IPS-18c (cell line): ENCODE measurements at regions not wholly inside any gene's neighbourhood (a gene's known extent, or its start where the extent isn't known, plus 50 kb on each side); places are given as distances from the start of the nearest gene placed in this dataset.

Experiments used
- H3K4me3 ChIP-seq: 2 replicates; pipeline ENCODE4 v1.7.0; 2013; ENCODE audit warnings: low read depth, mild to moderate bottlenecking, low read length, moderate library complexity; ENCODE audit not compliant: insufficient read depth
- H3K9me3 ChIP-seq: one replicate; pipeline ENCODE4 v1.6.1; 2013; ENCODE audit warnings: mild to moderate bottlenecking, low read length, moderate library complexity; ENCODE audit not compliant: control insufficient read depth, insufficient read depth

- no peak overlapping the region; the same call in 1 of the 2 replicates for H3K4me3 ChIP-seq
Observed at GRCh38 chrX:94041881-94042280, 367.9 kb downstream of the FAM133A start.

DNA sequence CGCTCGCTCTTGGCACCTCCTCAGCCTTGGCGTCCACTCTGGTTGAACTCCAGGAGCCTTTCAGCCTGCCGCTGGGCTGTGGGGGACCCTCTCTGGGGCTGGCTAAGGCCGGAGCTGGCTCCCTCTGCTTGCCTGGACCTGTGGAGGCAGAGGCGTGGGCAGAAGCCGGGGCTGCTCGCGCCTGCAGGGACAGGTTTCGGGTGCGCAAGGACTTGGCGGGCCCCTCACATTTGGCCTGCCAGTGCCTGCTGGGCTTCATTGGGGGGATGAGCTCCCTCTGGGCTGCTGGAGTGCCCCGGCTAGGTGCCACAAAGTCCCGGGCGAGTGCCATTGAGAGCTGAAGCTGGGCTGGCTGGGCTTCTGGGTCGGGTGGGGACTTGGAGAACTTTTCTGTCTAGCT lies 371.7 kb downstream of the FAM133A start:
- Histone ChIP-seq H3K4me3 (no peak overlapping the region), H3K9me3 (peaks cover 4% of the 10 kb centered on the region)

More at GRCh38 chrX:94041881-94042280, 367.9 kb downstream of the FAM133A start:
- peaks cover 4% of the 10 kb centered on the region for H3K9me3 ChIP-seq

DNA sequence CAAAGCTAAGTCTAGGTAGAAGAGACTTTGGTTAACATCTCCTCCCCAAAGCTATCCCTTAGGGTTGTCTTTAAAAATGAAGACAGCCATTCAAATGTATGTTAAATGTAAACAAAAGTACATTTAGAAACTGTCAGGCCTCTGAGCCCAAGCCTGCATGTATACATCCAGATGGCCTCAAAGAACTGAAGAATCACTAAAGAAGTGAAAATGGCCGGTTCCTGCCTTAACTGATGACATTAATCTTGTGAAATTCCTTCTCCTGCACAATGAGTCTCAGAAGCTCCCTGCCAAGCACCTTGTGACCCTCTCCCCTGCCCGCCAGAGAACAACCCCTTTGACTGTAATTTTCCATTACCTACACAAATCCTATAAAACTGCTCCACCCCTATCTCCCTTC lies 377.9 kb downstream of the FAM133A start:
- Histone ChIP-seq H3K9me3 (no peaks in the 10 kb centered on the region), H3K4me3 (no peak overlapping the region)

DNA sequence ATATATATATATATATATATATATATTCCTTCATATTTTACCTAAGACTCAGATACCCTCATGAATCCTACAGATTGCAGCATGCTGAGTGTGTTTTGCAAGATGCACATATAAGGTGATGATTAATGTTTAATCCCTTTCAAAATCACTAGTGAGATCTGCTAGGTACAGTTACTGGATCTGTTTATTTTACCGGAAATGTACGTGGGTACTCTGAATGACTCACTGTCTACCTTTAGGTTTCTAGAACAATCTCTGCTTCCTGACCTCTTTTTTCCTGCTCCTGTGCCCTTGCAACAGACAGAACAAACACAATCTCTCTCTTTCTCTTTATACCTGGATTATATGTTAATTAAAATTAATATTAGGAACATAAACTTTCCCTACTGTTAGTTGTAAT lies 379.6 kb downstream of the FAM133A start:
- Histone ChIP-seq H3K4me3 (no peak overlapping the region), H3K9me3 (no peaks in the 10 kb centered on the region)

GRCh38 chrX:94057385-94057784 lies 383.4 kb downstream of the FAM133A start:
- no peaks in the 10 kb centered on the region for H3K9me3 ChIP-seq
- no peak overlapping the region for H3K4me3 ChIP-seq

GRCh38 chrX:94058728-94059382 lies 384.8 kb downstream of the FAM133A start:
- H3K9me3 ChIP-seq, result no peaks in the 10 kb centered on the region
- no peak overlapping the region for H3K4me3 ChIP-seq

- H3K9me3 ChIP-seq, result no peaks in the 10 kb centered on the region
- H3K4me3 ChIP-seq, result no peak overlapping the region
Observed at GRCh38 chrX:94065091-94065490, 391.1 kb downstream of the FAM133A start.

DNA sequence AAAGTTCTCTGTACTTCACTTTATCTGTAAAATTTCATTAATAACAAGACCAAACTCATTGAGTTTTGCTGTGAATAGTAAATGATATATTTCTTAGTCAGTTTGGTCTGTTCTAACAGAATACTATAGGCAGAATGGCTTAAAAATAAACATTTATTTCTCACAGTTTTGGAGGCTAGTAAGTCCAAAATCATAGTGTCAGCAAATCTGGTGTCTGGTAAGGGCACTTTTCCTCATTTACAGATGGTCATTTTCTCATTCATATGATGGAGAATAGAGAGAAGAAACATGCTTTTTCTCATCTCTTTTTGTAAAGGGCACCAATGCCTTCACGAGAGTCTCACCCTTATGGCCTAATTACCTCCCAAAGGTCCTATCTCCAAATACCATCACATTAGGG lies 415.1 kb downstream of the FAM133A start:
- Histone ChIP-seq H3K4me3 (no peak overlapping the region), H3K9me3 (no peaks in the 10 kb centered on the region)

DNA sequence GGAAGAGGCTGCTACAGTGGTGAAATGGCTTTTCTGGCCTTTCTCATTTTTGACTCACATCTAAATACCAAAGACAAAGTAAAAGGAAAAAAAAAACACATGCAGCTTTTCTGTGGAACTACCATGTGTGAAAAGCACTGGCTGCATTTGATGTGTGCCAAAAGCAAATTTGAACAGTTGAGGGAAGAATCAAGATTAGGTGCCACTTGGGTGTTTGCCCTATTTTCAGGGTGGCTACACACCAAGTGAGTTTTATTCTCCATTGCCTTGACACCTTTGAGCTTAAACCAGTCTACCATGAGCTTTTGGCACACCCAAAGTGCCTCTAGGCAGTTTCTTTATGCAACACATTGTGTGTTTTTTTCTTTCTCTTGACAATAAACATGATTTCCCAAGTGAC lies 423.9 kb downstream of the FAM133A start:
- H3K4me3 ChIP-seq, result no peak overlapping the region
- no peaks in the 10 kb centered on the region for H3K9me3 ChIP-seq

GRCh38 chrX:94107981-94108380 lies 434.0 kb downstream of the FAM133A start:
- H3K4me3 ChIP-seq, result no peak overlapping the region
- H3K9me3 ChIP-seq, result no peaks in the 10 kb centered on the region

DNA sequence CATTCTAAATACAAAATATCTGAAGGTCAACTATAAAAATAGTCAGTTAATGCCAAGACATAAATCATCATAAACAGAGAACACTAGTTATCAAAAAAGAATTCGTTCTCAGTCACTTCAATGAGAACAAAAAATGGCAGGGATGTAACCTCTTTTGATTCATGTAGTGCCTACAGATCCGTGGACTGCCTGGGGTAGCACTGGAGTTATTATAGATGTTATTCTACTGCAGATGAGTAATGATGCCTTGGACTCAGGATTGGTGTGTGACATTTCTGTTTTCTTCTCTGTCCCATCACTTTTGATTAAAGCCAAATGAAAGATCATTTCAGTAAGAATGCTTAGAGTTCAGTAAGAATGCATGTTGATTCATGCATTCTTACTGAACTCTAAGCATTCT lies 440.4 kb downstream of the FAM133A start:
- Histone ChIP-seq H3K9me3 (no peaks in the 10 kb centered on the region), H3K4me3 (no peak overlapping the region)

DNA sequence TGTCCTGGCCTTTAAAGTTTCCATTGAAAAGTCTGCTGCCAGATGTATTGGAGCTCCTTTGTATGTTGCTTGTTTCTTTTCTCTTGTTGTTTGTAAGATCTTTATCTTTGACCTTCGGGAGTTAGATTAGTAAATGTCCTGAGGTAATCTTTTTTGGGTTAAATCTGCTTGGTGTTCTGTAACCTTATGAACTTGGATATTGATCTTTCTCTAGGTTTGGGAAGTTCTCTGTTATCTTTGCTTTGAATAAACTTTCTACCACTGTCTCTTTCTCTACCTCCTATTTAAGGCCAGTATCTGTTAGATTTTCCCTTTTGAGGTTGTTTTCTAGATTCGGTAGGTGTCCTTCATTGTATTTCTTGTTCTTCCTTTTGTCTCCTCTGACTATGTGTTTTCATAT lies 447.8 kb downstream of the FAM133A start:
- no peaks in the 10 kb centered on the region for H3K9me3 ChIP-seq
- H3K4me3 ChIP-seq, result no peak overlapping the region

GRCh38 chrX:94123062-94123461 lies 449.1 kb downstream of the FAM133A start:
- Histone ChIP-seq H3K9me3 (no peaks in the 10 kb centered on the region), H3K4me3 (no peak overlapping the region)

GRCh38 chrX:94162971-94163370 lies 489.0 kb downstream of the FAM133A start:
- H3K4me3 ChIP-seq, result no peak overlapping the region
- no peaks in the 10 kb centered on the region for H3K9me3 ChIP-seq

DNA sequence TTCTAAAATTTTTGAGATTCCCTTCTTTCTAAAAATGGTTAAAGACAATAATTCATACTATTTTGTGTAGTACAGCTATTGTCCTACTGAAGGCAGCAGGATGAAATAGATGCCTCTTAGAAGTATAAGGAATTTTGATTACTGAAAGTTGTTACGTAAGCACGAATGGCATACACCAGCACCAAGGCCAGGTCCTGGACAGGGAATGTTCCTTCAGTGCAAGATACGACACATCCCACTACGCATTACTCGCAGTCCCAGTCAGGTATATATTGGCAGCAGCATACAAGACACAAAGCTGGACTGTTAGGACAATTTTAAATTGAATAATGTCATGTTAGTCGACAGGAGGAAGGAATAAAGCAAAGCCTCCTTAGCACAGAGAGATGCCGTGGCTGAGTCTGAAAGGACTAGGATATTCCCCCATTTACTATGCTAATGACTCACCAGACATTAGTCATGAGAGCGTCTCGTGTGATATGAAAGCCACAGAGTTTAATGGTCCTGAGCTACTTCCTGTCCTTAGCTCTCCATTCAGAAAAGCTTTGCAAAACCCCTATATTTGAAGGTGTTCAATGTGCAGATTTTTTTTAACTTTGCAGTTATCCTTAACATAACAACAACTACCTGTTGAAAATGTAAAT lies 504.3 kb downstream of the FAM133A start:
- no peak overlapping the region for H3K4me3 ChIP-seq
- H3K9me3 ChIP-seq, result peaks cover 2% of the 10 kb centered on the region

- Histone ChIP-seq H3K4me3 (no peak overlapping the region), H3K9me3 (no peaks in the 10 kb centered on the region)
Observed at GRCh38 chrX:94204524-94204923, 530.5 kb downstream of the FAM133A start.

- no peak overlapping the region for H3K4me3 ChIP-seq
- no peaks in the 10 kb centered on the region for H3K9me3 ChIP-seq
Observed at GRCh38 chrX:94216738-94217137, 542.7 kb downstream of the FAM133A start.

DNA sequence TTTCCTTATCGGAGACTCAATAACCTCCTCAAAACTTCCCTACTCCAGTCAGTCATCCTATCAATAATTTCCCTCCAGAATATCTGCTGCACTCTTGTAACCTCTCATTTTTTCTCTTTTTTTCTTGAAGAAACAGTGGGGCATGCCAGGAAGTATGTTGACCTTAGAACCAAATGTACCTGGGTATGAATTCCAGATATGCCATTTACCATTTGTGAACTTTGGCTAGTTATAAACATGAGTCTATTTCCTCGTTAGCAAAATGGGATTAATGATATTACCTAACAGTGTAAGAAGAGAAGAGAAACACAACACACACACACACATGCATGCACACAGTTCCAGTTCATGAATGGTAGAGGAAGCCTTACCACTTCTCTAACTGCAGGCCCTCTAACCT lies 578.2 kb downstream of the FAM133A start:
- Histone ChIP-seq H3K4me3 (no peak overlapping the region), H3K9me3 (no peaks in the 10 kb centered on the region)

- Histone ChIP-seq H3K9me3 (no peaks in the 10 kb centered on the region), H3K4me3 (no peak overlapping the region)
Observed at GRCh38 chrX:94256396-94256795, 582.4 kb downstream of the FAM133A start.
